ENCODE measurements at regions not wholly inside any gene's neighbourhood (a gene's known extent, or its start where the extent isn't known, plus 50 kb on each side); places are given as distances from the start of the nearest gene placed in this dataset.

- TF ChIP-seq CTCF (IDR thresholded peaks at IDR 0.05; ENCODE audit: low read depth, low read length) (no peak), POLR2A (IDR thresholded peaks at IDR 0.05; ENCODE audit: extremely low read depth, insufficient read length) (no peak), MAX (IDR thresholded peaks at IDR 0.05; ENCODE audit: low read depth, low read length) (no peak)
Observed at GRCh38 chr12:43180242-43180641, 371.8 kb downstream of the ADAMTS20 start.
